Keratinocyte (primary cell): ENCODE measurements at regions not wholly inside any gene's neighbourhood (a gene's known extent, or its start where the extent isn't known, plus 50 kb on each side); places are given as distances from the start of the nearest gene placed in this dataset.
"Not testable (repeated sequence)": the region's sequence is repeated elsewhere in the genome, so short reads cannot be mapped to it uniquely, and the experiment has no call there.

Source experiments
- EZH2 ChIP-seq: IDR thresholded peaks from one replicate; pipeline ENCODE4 v1.6.1; 2012; ENCODE audit warnings: inconsistent platforms, mild to moderate bottlenecking, low read length, moderate library complexity
- TF ChIP-seq, protein P1 (sequence below), 3 experiments: IDR thresholded peaks in 1 of 3; conservative IDR thresholded peaks in 1 of 3; optimal IDR thresholded peaks in 1 of 3; 2 replicates in 2 of 3; 3 replicates in 1 of 3; pipeline versions ENCODE3 to v1.5.1; 2011; ENCODE audit warnings: low read length in 3 of 3, mild to moderate bottlenecking in 3 of 3, moderate library complexity in 2 of 3, control low read depth in 1 of 3, inconsistent platforms in 1 of 3; ENCODE audit not compliant: insufficient read depth in 2 of 3; ENCODE audit errors: extremely low read depth in 1 of 3

GRCh38 chr12:114150584-114150983, 184.5 kb upstream of the RBM19 start:
- TF ChIP-seq, protein P1, sequence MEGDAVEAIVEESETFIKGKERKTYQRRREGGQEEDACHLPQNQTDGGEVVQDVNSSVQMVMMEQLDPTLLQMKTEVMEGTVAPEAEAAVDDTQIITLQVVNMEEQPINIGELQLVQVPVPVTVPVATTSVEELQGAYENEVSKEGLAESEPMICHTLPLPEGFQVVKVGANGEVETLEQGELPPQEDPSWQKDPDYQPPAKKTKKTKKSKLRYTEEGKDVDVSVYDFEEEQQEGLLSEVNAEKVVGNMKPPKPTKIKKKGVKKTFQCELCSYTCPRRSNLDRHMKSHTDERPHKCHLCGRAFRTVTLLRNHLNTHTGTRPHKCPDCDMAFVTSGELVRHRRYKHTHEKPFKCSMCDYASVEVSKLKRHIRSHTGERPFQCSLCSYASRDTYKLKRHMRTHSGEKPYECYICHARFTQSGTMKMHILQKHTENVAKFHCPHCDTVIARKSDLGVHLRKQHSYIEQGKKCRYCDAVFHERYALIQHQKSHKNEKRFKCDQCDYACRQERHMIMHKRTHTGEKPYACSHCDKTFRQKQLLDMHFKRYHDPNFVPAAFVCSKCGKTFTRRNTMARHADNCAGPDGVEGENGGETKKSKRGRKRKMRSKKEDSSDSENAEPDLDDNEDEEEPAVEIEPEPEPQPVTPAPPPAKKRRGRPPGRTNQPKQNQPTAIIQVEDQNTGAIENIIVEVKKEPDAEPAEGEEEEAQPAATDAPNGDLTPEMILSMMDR (optimal IDR thresholded peaks at IDR 0.05 in 1 of 3, IDR thresholded peaks at IDR 0.05 in 1 of 3, conservative IDR thresholded peaks at IDR 0.05 in 1 of 3; ENCODE audit: extremely low read depth in 1 of 3, insufficient read depth in 2 of 3, low read length in 3 of 3), result not testable (repeated sequence)
- not testable (repeated sequence) for TF ChIP-seq EZH2
